Esophagus (tissue), 2 donors: ENCODE measurements at regions not wholly inside any gene's neighbourhood (a gene's known extent, or its start where the extent isn't known, plus 50 kb on each side); places are given as distances from the start of the nearest gene placed in this dataset.

ENCODE experiments used
- H3K27ac ChIP-seq, 2 donors: one replicate each; pipeline ENCODE4 v1.5.1; 2013; ENCODE audit warnings: low read depth in 2 of 2, mild to moderate bottlenecking in 2 of 2, inconsistent platforms in 1 of 2, low read length in 1 of 2, moderate library complexity in 1 of 2
- H3K27me3 ChIP-seq, 2 donors: one replicate each; pipeline ENCODE4 v1.6.1; 2013; ENCODE audit warnings: low read length in 2 of 2, control low read depth in 1 of 2, mild to moderate bottlenecking in 1 of 2; ENCODE audit not compliant: insufficient read depth in 2 of 2, control insufficient read depth in 1 of 2
- H3K36me3 ChIP-seq, 2 donors: one replicate each; pipeline ENCODE4 v1.6.1; 2013; ENCODE audit warnings: low read length in 1 of 2; ENCODE audit not compliant: control insufficient read depth in 2 of 2, insufficient read depth in 2 of 2
- H3K4me1 ChIP-seq, 2 donors: one replicate each; pipeline ENCODE4 v1.6.1; 2013; ENCODE audit warnings: low read length in 1 of 2; ENCODE audit not compliant: control insufficient read depth in 2 of 2, insufficient read depth in 2 of 2
- H3K4me3 ChIP-seq, 2 donors: one replicate each; pipeline ENCODE4 v1.5.1; 2013; ENCODE audit warnings: low read length in 2 of 2, mild to moderate bottlenecking in 2 of 2, low read depth in 1 of 2, moderate library complexity in 1 of 2
- H3K9me3 ChIP-seq, 2 donors: one replicate each; pipeline ENCODE4 v1.6.1; 2013; ENCODE audit warnings: mild to moderate bottlenecking in 2 of 2, low read depth in 1 of 2, low read length in 1 of 2, moderate library complexity in 1 of 2; ENCODE audit not compliant: control insufficient read depth in 2 of 2, insufficient read depth in 1 of 2
- WGBS, 2 donors: extraction: QIAGEN DNeasy Blood & Tissue Kit; methylation state at CpG; one replicate each; pipeline ENCODE4 v1.1.7; 2013; 5-methylcytosine and 5-hydroxymethylcytosine counted together
- donor health status: healthy with polysubstance abuse.
- donor health status: Bipolar disorder and iron deficiency.

DNA sequence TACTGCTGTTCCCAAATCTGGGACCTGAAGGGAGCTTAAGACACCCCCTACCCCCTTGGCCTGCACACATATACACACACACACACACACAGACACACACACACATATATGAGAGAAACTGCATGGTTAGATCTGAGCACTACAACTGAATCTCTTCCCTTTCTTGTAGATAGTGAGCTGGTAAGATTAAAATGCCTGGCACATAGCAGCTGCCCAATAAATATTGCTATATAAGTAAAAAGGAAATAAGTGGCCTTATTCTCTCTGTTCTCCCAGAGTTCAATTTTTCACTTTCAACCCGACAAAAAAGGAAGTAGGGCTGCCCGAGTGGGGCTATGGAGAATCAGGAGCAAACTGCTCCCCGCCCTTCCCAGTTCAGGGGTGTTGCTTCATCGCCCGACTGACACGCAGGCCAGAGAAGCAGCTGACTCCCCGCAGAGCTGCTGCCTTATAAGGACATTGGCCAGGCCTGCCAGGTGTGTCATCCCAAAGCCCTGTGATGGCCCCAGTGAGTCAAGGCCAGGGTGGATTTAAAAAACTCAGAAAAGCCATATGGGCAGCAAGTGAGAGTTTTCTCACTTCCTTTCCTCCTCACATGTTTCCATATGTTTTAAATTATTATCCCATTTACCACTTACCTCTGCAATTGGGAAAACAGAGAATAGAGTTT lies 106.5 kb upstream of the SLC44A3 start:
- H3K4me3 ChIP-seq: no peak overlapping the region
- H3K9me3 ChIP-seq: no peaks in the 10 kb centered on the region
- peaks cover 2 to 3% of the 10 kb centered on the region in 2 donors for H3K4me1 ChIP-seq
- 31 to 35% methylated on average over 7 of the region's 7 CpGs for WGBS, 2 donors
- H3K27me3 ChIP-seq: peaks cover 0 to 2% of the 10 kb centered on the region in 2 donors
- peak overlapping the region; percentile 38 to 47 for H3K27ac ChIP-seq
- H3K36me3 ChIP-seq: no peaks in the 10 kb centered on the region

DNA sequence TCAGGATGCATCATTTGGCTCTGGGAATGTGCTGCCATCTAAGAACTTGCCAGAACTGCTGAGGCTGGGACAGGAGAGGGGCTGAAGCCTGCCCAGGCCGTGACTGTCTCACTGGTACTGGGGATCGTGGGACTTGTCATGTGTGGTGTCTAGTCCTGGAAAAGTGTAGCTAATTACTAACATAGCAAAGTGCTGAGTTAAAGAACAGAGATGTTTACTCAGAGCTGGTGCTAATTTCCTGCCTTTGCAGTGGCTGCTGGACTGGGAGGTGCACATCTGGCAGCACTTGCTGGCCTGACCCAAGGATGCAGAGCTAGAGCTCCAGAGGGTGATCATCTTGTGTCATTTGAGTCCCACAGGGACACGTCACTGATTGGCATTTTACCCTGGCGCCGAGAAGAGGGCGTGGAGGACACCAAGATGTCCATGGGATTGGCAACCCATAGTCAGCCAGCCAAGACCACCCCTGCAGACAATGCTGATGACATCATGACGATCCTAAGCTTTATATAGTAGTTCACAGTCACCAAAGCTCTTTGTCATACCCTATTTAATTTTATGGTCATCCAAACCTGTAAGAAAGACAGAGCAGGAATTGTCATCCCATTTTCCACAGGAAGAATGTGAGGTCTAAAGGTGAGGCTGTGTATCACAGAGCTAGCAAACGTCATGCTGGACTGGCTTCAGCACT lies 110.1 kb upstream of the SLC44A3 start:
- H3K27me3 ChIP-seq: no peaks in the 10 kb centered on the region
- peaks cover 3 to 4% of the 10 kb centered on the region in 2 donors for H3K4me1 ChIP-seq
- H3K9me3 ChIP-seq: no peaks in the 10 kb centered on the region
- 70 to 75% methylated on average over 8 of the region's 8 CpGs for WGBS, 2 donors
- H3K27ac ChIP-seq: peak overlapping the region in 1 of 2 donors; percentile 51
- H3K4me3 ChIP-seq: no peak overlapping the region
- H3K36me3 ChIP-seq: no peaks in the 10 kb centered on the region

DNA sequence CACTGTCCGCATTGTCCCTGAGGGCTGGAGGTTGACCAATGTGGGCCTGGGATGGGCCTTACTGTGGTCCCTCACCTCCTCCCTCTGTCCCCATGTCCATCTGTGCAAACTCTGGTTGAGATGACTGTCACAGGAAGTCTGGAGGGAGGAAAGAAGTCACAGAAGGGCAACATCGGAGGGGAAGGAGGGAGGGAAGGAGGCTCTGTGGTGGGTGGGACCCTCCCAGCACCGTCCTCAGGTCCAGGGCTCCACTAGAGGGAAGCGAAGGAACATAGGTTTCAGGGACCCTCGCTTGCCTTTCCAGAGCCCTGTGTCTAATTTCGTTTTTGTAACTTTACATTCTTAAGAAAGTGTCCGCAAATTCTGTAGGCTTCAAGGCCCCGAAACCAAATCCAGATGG lies 111.3 kb upstream of the SLC44A3 start:
- Histone ChIP-seq H3K4me1 (peaks cover 0 to 2% of the 10 kb centered on the region in 2 donors), H3K4me3 (no peak overlapping the region), H3K9me3 (no peaks in the 10 kb centered on the region), H3K27ac (no peak overlapping the region), H3K36me3 (no peaks in the 10 kb centered on the region), H3K27me3 (no peaks in the 10 kb centered on the region)
- 88 to 91% methylated on average over 8 of the region's 8 CpGs for WGBS, 2 donors

DNA sequence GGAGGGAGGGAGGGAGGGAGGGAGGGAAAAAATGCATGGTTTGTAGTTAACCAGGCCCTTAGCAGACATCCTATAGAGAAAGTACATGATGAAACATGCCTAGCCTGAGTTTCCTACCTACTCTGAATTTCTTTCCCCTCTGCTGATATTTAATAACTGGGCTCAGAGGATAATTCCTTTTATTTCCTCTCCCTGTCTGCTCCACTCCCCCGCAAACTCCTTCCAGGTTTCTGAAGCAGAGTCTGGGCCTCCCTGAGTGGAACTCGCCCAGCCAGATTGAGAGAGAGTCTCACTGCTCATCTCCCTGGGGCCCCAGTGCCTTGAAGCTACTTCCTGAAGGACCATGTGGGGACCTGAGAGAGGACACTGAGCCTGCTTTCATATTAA lies 111.9 kb upstream of the SLC44A3 start:
- Histone ChIP-seq H3K9me3 (no peaks in the 10 kb centered on the region), H3K4me3 (no peak overlapping the region), H3K27ac (no peak overlapping the region), H3K4me1 (peaks cover 0 to 2% of the 10 kb centered on the region in 2 donors), H3K36me3 (no peaks in the 10 kb centered on the region), H3K27me3 (no peaks in the 10 kb centered on the region)
- 69 to 75% methylated on average over 2 of the region's 2 CpGs for whole genome bisulfite sequencing, 2 donors

DNA sequence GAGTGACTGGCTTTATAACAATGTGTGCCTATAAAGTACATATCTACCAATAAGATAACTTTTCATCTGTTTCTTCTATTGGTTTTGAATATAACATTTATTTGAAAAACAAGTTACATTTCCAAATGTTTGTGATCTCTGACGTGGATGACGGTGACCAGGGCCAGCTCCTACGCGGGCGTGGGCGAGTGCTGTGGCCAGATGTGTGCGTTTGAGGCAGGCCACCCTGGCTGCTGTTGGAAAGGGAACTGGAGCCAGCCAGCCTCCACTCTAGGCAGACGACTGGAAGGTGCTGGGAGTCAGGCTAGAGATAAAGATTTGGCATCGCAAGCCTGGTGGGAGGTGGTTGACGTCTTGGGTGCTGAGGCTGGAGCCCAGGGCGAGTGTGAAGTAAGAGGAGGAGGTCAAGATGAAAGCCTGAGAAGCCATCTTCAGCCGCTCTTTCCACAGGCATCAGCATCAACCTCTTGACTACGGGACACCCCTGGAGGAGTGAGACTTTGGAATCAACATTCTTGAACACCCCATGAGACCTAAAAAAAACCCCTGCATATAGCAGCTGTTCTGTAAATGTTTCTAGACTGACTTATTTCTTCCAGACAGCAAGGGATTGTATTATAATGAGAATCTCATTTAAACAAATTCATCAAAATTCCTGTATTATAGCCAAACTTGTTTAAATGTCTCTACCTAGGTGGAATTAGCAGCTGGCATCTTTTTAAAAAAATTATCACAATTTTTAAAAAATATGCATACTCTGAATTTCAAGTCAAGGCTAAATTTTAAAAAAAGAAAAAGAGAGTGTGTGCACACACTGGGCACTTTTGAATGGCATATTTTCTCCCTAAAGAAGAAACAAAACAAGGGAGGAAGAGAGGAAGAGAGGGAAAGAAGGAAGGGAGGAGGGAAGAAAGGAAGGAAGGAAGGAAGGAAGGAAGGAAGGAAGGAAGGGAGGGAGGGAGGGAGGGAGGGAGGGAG lies 112.5 kb upstream of the SLC44A3 start:
- Histone ChIP-seq H3K27ac (no peak overlapping the region), H3K4me3 (no peak overlapping the region), H3K4me1 (peaks cover 0 to 2% of the 10 kb centered on the region in 2 donors), H3K36me3 (no peaks in the 10 kb centered on the region), H3K27me3 (no peaks in the 10 kb centered on the region), H3K9me3 (no peaks in the 10 kb centered on the region)
- WGBS, 2 donors: 72 to 79% methylated on average over 13 of the region's 13 CpGs

DNA sequence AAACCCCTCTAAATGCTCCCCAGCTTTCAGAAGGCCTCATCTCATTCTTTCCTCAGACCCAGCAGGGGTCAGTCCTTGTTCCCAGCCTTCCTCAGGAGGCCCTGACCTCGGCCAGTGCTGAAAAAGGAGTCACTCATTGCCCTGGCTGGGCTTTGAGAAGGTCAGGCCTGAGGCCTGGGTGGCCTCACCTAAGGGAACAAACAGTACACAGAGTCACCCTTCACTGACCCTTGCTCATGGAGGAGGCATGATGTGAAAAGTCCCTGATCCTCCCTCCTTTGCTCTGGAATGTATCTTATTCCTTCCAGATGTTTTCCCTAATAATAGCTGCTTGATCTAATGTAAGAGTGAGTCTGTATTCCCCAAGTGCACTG lies 117.7 kb upstream of the SLC44A3 start:
- Histone ChIP-seq H3K4me3 (no peak overlapping the region), H3K27ac (no peak overlapping the region), H3K9me3 (no peaks in the 10 kb centered on the region), H3K27me3 (no peaks in the 10 kb centered on the region), H3K4me1 (peaks cover 0 to under 1% of the 10 kb centered on the region in 2 donors), H3K36me3 (no peaks in the 10 kb centered on the region)
- 47 to 63% methylated on average over 1 of the region's 1 CpG for WGBS, 2 donors

DNA sequence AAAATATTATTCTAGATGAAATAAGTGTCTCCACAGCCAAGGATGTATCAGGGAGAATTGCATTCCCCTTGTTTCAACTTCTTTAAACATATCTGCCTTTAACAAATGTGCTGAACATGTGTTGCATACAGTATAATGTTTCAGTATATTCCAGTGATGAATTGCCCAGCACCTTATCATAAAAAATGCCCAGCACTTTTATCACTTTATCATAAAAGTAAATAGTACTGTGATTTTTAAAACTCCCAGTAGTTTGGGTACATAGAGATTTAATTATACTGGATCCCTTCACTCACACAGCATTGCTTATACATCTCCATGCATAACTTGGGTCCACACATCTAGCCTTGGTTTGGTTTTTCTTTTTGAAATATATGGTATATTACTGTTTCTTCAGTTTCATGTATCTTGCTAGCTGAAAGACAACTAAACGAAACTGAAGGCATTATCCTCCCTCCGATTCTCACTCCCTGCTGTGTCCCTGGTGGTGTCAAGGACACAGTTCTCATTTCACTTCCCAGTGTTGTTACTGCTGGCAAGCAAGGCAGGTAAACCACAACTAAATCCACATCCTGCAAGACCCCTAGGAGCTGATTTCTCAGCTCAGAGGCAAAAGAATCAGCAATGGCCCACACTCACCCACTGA lies 118.2 kb upstream of the SLC44A3 start:
- no peaks in the 10 kb centered on the region for H3K9me3 ChIP-seq
- no peaks in the 10 kb centered on the region for H3K27me3 ChIP-seq
- H3K4me3 ChIP-seq: no peak overlapping the region
- no peaks in the 10 kb centered on the region for H3K4me1 ChIP-seq
- no peaks in the 10 kb centered on the region for H3K36me3 ChIP-seq
- 63 to 82% methylated on average over 2 of the region's 2 CpGs for WGBS, 2 donors
- no peak overlapping the region for H3K27ac ChIP-seq

DNA sequence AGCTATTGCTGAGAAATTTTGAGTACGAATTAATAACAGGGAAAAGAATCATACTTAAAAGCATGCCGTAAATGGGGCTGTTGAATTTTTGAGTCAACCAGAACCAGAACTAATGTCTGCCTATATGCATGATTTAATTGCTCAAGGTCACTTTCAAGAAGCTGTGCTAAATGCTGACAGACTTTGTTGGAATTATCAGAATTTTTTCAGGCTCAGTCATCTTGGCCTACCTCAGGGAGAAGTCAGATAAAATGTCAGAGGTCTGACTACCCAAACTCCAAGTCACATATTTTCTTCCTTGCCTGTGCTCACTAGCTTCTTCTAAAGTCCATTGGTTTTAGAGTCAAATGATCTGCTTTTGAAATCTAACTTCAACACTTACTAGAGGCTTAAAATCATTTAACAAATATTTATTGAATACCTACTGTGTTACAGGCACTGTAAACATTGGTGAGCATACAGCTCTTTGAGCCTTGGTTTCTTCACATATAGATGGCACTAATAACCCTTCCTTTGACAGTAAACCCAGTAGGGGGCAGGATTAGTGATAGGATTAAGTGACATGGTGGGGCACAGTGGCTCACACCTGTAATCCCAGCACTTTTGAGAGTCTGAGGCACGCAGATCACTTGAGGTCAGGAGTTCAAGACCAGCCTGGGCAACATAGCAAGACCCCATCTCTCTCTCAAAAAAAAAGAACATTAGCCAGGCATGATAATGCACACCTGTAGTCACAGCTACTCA lies 121.2 kb upstream of the SLC44A3 start:
- H3K27me3 ChIP-seq: peaks cover 0 to 3% of the 10 kb centered on the region in 2 donors
- H3K4me3 ChIP-seq: no peak overlapping the region
- H3K9me3 ChIP-seq: peaks cover 0 to 2% of the 10 kb centered on the region in 2 donors
- 51 to 60% methylated on average over 3 of the region's 3 CpGs for WGBS, 2 donors
- H3K4me1 ChIP-seq: no peaks in the 10 kb centered on the region
- no peak overlapping the region for H3K27ac ChIP-seq
- no peaks in the 10 kb centered on the region for H3K36me3 ChIP-seq
